HepG2 (cell line): ENCODE measurements at regions not wholly inside any gene's neighbourhood (a gene's known extent, or its start where the extent isn't known, plus 50 kb on each side); places are given as distances from the start of the nearest gene placed in this dataset.

ENCODE experiments used
- ATAC-seq: fragments of 200-7000 bp; cut with Tn5 transposase; 3 replicates; pipeline ENCODE4 v1.9.1; 2020; ENCODE audit warnings: mild to moderate bottlenecking, moderate library complexity
- BruUV-seq: library from RNA; stranded (reverse); fragments of 400-500 nt; replicated peaks from 2 replicates; lab custom pipeline; 2021; lab: Mats Ljungman, UMichigan
- CTCF ChIA-PET: fragments of 300-600 bp; formaldehyde crosslinking; extraction: SDS; loops from one replicate; lab custom pipeline; 2021; ENCODE audit warnings: low total read pairs, inconsistent platforms, low intra/inter-chr PET ratio; lab: Yijun Ruan, JAX
- POLR2A ChIA-PET: fragments of 350-600 bp; sonication (Branson Sonifier 250); formaldehyde crosslinking; loops from one replicate; lab custom pipeline; 2020; ENCODE audit warnings: antibody characterized with exemption, inconsistent platforms; lab: Yijun Ruan, JAX
- DNase-seq: peaks from one replicate; pipeline ENCODE4 v3.0.0-alpha.2; 2015; ENCODE audit warnings: low spot score
- FAIRE-seq: peaks from 3 replicates; lab custom pipeline; 2011; peaks lifted over from hg19 to GRCh38; lab: Jason Lieb, UNC
- H2AFZ ChIP-seq: one replicate; pipeline ENCODE4 v1.6.1; 2011; ENCODE audit warnings: low read length, inconsistent platforms
- H3K27ac ChIP-seq: fragments of 300-600 bp; 3 replicates; pipeline ENCODE4 v1.8.0; 2011; ENCODE audit warnings: mixed run types, mild to moderate bottlenecking, mixed read lengths, low read length, inconsistent platforms; ENCODE audit not compliant: insufficient read depth; ENCODE audit errors: extremely low read length
- H3K27me3 ChIP-seq, 2 experiments: fragments of 200-600 bp in 1 of 2; 2 replicates in 1 of 2; 3 replicates in 1 of 2; pipeline versions ENCODE4 v1.6.0 to v1.8.0; 2011; ENCODE audit warnings: low read length in 2 of 2, mild to moderate bottlenecking in 2 of 2, moderate library complexity in 2 of 2, inconsistent platforms in 1 of 2; ENCODE audit not compliant: insufficient read depth in 2 of 2, control insufficient read depth in 1 of 2
- H3K36me3 ChIP-seq, 2 experiments: fragments of 200-600 bp in 1 of 2; replicated peaks in 1 of 2; 2 replicates in 1 of 2; 3 replicates in 1 of 2; pipeline versions ENCODE4 v1.5.1 to v1.8.0; 2011; ENCODE audit warnings: low read length in 2 of 2, inconsistent platforms in 1 of 2; ENCODE audit not compliant: insufficient read depth in 2 of 2, control insufficient read depth in 1 of 2
- H3K4me1 ChIP-seq: 2 replicates; pipeline ENCODE4 v1.5.1; 2012; ENCODE audit warnings: low read length, inconsistent platforms; ENCODE audit not compliant: insufficient read depth
- H3K4me2 ChIP-seq: 2 replicates; pipeline ENCODE4 v1.6.0; 2011; ENCODE audit warnings: low read depth, low read length, inconsistent platforms
- H3K4me3 ChIP-seq, 3 experiments: fragments of 200-600 bp in 1 of 3; sonication (generic), shearing (Covaris generic) in 1 of 3; replicated peaks in 1 of 3; 2 replicates each; pipeline ENCODE4 v1.5.1; 2011 to 2016; ENCODE audit warnings: low read length in 3 of 3, inconsistent platforms in 2 of 3, low read depth in 2 of 3, mild to moderate bottlenecking in 2 of 3, control low read depth in 1 of 3, mixed read lengths in 1 of 3; ENCODE audit not compliant: insufficient read depth in 1 of 3
- H3K79me2 ChIP-seq: one replicate; pipeline ENCODE4 v1.6.1; 2011; ENCODE audit warnings: low read length, inconsistent platforms; ENCODE audit not compliant: insufficient read depth
- H3K9ac ChIP-seq: 2 replicates; pipeline ENCODE4 v1.6.0; 2011; ENCODE audit warnings: mild to moderate bottlenecking, low read depth, low read length, inconsistent platforms; ENCODE audit not compliant: insufficient read depth
- H3K9me3 ChIP-seq: 2 replicates; pipeline ENCODE4 v1.5.1; 2012; ENCODE audit warnings: mild to moderate bottlenecking, low read length
- H4K20me1 ChIP-seq: 2 replicates; pipeline ENCODE4 v1.6.0; 2011; ENCODE audit warnings: inconsistent platforms, mild to moderate bottlenecking, low read length, moderate library complexity; ENCODE audit not compliant: insufficient read depth
- KLF11 ChIP-seq: IDR thresholded peaks from 2 replicates; pipeline ENCODE4 v1.6.1; 2016; ENCODE audit warnings: missing compliant biosample characterization
- ZKSCAN5 ChIP-seq: sonication (generic); formaldehyde crosslinking; IDR thresholded peaks from 2 replicates; pipeline ENCODE4 v1.5.1; 2020; ENCODE audit warnings: mild to moderate bottlenecking, missing genetic modification reagents
- ZNF12 ChIP-seq: sonication (generic); formaldehyde crosslinking; IDR thresholded peaks from 2 replicates; pipeline ENCODE4 v1.5.0; 2020; ENCODE audit warnings: missing genetic modification reagents
- ZNF567 ChIP-seq: sonication (generic); formaldehyde crosslinking; IDR thresholded peaks from 2 replicates; pipeline ENCODE4 v1.8.1; 2023; ENCODE audit warnings: mild to moderate bottlenecking, missing genetic modification reagents, borderline replicate concordance
- ZNF883 ChIP-seq: sonication (generic); formaldehyde crosslinking; IDR thresholded peaks from 2 replicates; pipeline ENCODE4 v1.5.1; 2020; ENCODE audit warnings: mild to moderate bottlenecking, missing genetic modification reagents; ENCODE audit errors: not compliant biosample characterization
- ZSCAN25 ChIP-seq: sonication (generic); formaldehyde crosslinking; IDR thresholded peaks from 2 replicates; pipeline ENCODE4 v1.8.0; 2022; ENCODE audit warnings: mild to moderate bottlenecking, missing genetic modification reagents
- WGBS: methylation state at CpG from one replicate; pipeline ENCODE4 v1.1.6; 2017; ENCODE audit warnings: low lambda C conversion rate; 5-methylcytosine and 5-hydroxymethylcytosine counted together
- in situ Hi-C: cut with HindIII; loops from 2 replicates; pipeline ENCODE4 v1.10.0; 2017; ENCODE audit warnings: low pct_unique_long_range_greater_than_20kb; ENCODE audit not compliant: extremely low pct_ligation_motif_present
- intact Hi-C: fragments of 100-400 bp; cut with micrococcal nuclease; formaldehyde crosslinking; loops from one replicate; pipeline ENCODE4 v1.10.0; 2022; ENCODE audit not compliant: unreplicated experiment
- TF ChIP-seq, protein P1 (sequence below): sonication (generic); formaldehyde crosslinking; IDR thresholded peaks from 2 replicates; pipeline ENCODE4 v1.4.0; 2020; ENCODE audit warnings: missing genetic modification reagents

DNA sequence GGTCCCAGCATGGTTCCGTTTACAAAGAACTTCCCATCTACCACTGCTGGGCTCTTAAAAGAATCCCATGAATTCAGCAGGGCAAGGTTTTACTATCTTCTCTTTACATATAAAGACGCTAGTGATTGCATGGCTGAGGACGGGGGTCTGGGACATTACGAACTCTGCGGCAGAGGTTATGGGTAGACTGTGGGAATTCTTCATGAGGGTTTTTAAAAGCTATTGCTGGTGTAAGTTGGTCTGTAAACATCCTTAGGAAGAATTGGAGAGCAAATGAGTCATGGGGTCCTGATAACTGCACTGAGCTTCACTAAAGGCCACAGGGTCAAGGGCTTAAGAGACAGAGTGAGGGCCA, 53.1 kb upstream of the TMEM72 start:
- in situ Hi-C loops: no loop called here
- TF ChIP-seq ZKSCAN5 (CRISPR knock-in tag) (no peak), ZNF883 (CRISPR knock-in tag) (peak; percentile 44)
- TF ChIP-seq, all 625 proteins: peak for 1
- no peaks in the 10 kb centered on the region for H3K9me3 ChIP-seq
- H3K27me3 ChIP-seq: peaks cover 1 to 10% of the 10 kb centered on the region in 2 experiments; a peak in 1 of 5 replicates
- H3K36me3 ChIP-seq: no peaks in the 10 kb centered on the region
- CTCF ChIA-PET: interaction anchor here (1.7 kb wide), 1 partner anchor 1187 kb away, joined by 9 read pairs; no protein-coding TSS in a partner anchor
- H3K4me3 ChIP-seq: no peak overlapping the region
- POLR2A ChIA-PET: no interaction called here
- ATAC-seq: no peak
- BruUV-seq: no TSS peak
- no peak for FAIRE-seq
- H3K9ac ChIP-seq: no peak overlapping the region
- H3K79me2 ChIP-seq: no peaks in the 10 kb centered on the region
- H4K20me1 ChIP-seq: no peaks in the 10 kb centered on the region; the same call in 1 of the 2 replicates
- no peak for DNase-seq
- no peak overlapping the region for H3K4me2 ChIP-seq
- 77% methylated on average over 5 of the region's 5 CpGs for WGBS
- H3K4me1 ChIP-seq: no peaks in the 10 kb centered on the region
- intact Hi-C loops: no loop called here
- H2AFZ ChIP-seq: no peak overlapping the region
- no peak overlapping the region for H3K27ac ChIP-seq

DNA sequence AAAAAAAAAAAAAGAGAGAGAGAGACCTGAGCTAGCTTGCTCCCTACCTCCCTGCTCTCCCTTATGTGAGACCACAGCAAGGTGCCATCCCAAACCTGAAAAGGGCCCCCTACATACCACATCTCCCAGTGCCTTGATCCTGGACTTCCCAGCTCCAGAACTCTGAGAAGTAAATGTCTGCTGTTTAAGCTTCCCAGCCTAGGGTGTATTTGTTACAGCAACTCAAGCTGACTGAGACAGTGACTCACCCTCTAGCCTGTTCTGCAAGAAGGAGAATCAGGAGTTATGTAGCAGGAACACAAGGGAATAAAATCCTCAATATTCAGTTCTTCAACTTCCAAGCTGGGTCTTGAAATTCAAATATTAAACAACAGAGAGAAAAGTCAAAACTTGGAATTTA, 52.1 kb upstream of the TMEM72 start:
- intact Hi-C loops: no loop called here

More for the DNA sequence above, 52.1 kb upstream of the TMEM72 start:
- DNase-seq: no peak
- Histone ChIP-seq H3K79me2 (no peaks in the 10 kb centered on the region), H3K4me3 (no peak overlapping the region), H3K27me3 (peaks cover 1 to 10% of the 10 kb centered on the region in 2 experiments; a peak in 2 of 5 replicates), H3K4me1 (no peaks in the 10 kb centered on the region), H3K4me2 (no peak overlapping the region), H3K9ac (no peak overlapping the region), H3K27ac (no peak overlapping the region), H3K9me3 (no peaks in the 10 kb centered on the region), H3K36me3 (no peaks in the 10 kb centered on the region), H2AFZ (no peak overlapping the region), H4K20me1 (no peaks in the 10 kb centered on the region; the same call in 1 of the 2 replicates)
- in situ Hi-C loops: no loop called here
- POLR2A ChIA-PET: no interaction called here
- TF ChIP-seq KLF11 (CRISPR knock-in tag) (no peak), ZNF567 (CRISPR knock-in tag) (no peak), ZSCAN25 (CRISPR knock-in tag) (no peak), ZNF12 (CRISPR knock-in tag) (peak; percentile 91)
- TF ChIP-seq, protein P1, sequence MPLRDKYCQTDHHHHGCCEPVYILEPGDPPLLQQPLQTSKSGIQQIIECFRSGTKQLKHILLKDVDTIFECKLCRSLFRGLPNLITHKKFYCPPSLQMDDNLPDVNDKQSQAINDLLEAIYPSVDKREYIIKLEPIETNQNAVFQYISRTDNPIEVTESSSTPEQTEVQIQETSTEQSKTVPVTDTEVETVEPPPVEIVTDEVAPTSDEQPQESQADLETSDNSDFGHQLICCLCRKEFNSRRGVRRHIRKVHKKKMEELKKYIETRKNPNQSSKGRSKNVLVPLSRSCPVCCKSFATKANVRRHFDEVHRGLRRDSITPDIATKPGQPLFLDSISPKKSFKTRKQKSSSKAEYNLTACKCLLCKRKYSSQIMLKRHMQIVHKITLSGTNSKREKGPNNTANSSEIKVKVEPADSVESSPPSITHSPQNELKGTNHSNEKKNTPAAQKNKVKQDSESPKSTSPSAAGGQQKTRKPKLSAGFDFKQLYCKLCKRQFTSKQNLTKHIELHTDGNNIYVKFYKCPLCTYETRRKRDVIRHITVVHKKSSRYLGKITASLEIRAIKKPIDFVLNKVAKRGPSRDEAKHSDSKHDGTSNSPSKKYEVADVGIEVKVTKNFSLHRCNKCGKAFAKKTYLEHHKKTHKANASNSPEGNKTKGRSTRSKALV (CRISPR knock-in tag): no peak
- FAIRE-seq: no peak
- no peak for ATAC-seq
- CTCF ChIA-PET: no interaction called here
- no TSS peak for BruUV-seq
